ENCODE measurements at regions not wholly inside any gene's neighbourhood (a gene's known extent, or its start where the extent isn't known, plus 50 kb on each side); places are given as distances from the start of the nearest gene placed in this dataset.

DNA sequence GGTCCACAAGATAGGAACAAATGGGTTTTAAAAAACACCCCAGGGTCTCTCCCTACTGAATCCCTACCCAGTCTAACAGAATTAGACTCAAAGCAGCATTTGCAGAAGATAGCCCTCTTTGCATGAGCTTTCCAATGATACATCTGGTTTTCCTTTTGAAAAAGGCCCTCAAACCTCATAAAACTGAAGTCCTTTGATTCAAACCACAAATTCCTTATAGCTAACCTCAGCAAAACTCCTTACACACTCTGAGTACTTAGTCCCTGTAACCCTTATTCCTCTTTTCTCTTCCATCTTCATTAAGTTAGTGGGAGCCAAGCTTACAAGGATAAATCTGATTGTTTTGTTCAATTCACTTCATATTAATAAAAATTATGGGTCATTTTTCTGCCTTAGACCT, 90.5 kb upstream of the TNC start:
- H3K79me1 ChIP-seq (ENCODE audit: insufficient read depth, low read depth, low read length, poor library complexity, severe bottlenecking) = no peaks in the 10 kb centered on the region
- H4K8ac ChIP-seq (replicated peaks; ENCODE audit: insufficient read length, low read depth, low read length) = no peak overlapping the region
- H2AFZ ChIP-seq (ENCODE audit: low read length) = no peak overlapping the region
- Mint-ChIP-seq H3K27me3 (ENCODE audit: low read depth) (no peaks in the 10 kb centered on the region), H3K9me3 (no peaks in the 10 kb centered on the region), H3K4me1 (peaks cover 3 to 10% of the 10 kb centered on the region in 2 experiments; a peak in 3 of 4 replicates), H3K4me3 (no peak overlapping the region), H3K36me3 (ENCODE audit: insufficient read depth in 1 of 3, low read depth in 3 of 3) (no peaks in the 10 kb centered on the region), H3K27ac (no peak overlapping the region)
- H3K79me2 ChIP-seq (ENCODE audit: insufficient read depth, low read length) = no peaks in the 10 kb centered on the region
- H3K9ac ChIP-seq (ENCODE audit: extremely low read depth, insufficient read length, low read length) = no peak overlapping the region
- no peak overlapping the region for H2BK12ac ChIP-seq (ENCODE audit: insufficient read length, low read depth, low read length)
- no peak overlapping the region for H3T11ph ChIP-seq (ENCODE audit: low read length)
- H3K18ac ChIP-seq (ENCODE audit: insufficient read length, low read depth, low read length) = no peak overlapping the region
- no peak overlapping the region for H3K23ac ChIP-seq (ENCODE audit: insufficient read length, low read depth, low read length)
- peaks cover 2% of the 10 kb centered on the region; the same call in 1 of the 2 replicates for H3K4me1 ChIP-seq (ENCODE audit: insufficient read depth, low read length)
- H3K23me2 ChIP-seq (ENCODE audit: insufficient read length, low read depth, low read length, poor library complexity, severe bottlenecking) = no peaks in the 10 kb centered on the region
- H2BK15ac ChIP-seq (ENCODE audit: low read depth, low read length) = no peak overlapping the region
- H3K9me3 ChIP-seq (ENCODE audit: control insufficient read depth, low read depth, low read length) = no peaks in the 10 kb centered on the region
- H2BK120ac ChIP-seq (ENCODE audit: low read depth, low read length, poor library complexity, severe bottlenecking) = no peak overlapping the region
- no peak for DNase-seq
- H4K20me1 ChIP-seq (ENCODE audit: control insufficient read depth, insufficient read depth, insufficient read length) = no peaks in the 10 kb centered on the region
- no peak overlapping the region for H4K5ac ChIP-seq (ENCODE audit: insufficient read length, low read depth, low read length)
- no peak overlapping the region for H4K91ac ChIP-seq (ENCODE audit: insufficient read length, low read depth, low read length)
- no peak overlapping the region for H3K4ac ChIP-seq (ENCODE audit: low read depth, low read length)
- H3K56ac ChIP-seq (ENCODE audit: insufficient read length, low read depth, low read length) = no peak overlapping the region
- H3K27ac ChIP-seq (ENCODE audit: insufficient read length, low read depth, low read length) = no peak overlapping the region
- H3K27me3 ChIP-seq (ENCODE audit: insufficient read depth, low read length) = no peaks in the 10 kb centered on the region
- no peak overlapping the region for H2AK5ac ChIP-seq (ENCODE audit: insufficient read length, low read length)
- H2BK5ac ChIP-seq (ENCODE audit: insufficient read length, low read length) = no peak overlapping the region
- H3K4me2 ChIP-seq (ENCODE audit: insufficient read depth, insufficient read length, low read length) = no peak overlapping the region
- TF ChIP-seq, protein P1, sequence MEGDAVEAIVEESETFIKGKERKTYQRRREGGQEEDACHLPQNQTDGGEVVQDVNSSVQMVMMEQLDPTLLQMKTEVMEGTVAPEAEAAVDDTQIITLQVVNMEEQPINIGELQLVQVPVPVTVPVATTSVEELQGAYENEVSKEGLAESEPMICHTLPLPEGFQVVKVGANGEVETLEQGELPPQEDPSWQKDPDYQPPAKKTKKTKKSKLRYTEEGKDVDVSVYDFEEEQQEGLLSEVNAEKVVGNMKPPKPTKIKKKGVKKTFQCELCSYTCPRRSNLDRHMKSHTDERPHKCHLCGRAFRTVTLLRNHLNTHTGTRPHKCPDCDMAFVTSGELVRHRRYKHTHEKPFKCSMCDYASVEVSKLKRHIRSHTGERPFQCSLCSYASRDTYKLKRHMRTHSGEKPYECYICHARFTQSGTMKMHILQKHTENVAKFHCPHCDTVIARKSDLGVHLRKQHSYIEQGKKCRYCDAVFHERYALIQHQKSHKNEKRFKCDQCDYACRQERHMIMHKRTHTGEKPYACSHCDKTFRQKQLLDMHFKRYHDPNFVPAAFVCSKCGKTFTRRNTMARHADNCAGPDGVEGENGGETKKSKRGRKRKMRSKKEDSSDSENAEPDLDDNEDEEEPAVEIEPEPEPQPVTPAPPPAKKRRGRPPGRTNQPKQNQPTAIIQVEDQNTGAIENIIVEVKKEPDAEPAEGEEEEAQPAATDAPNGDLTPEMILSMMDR (conservative IDR thresholded peaks at IDR 0.05) = no peak
- H3K14ac ChIP-seq (ENCODE audit: insufficient read depth, low read length) = no peak overlapping the region
- H2BK20ac ChIP-seq (ENCODE audit: low read depth, low read length, poor library complexity, severe bottlenecking) = no peak overlapping the region
